Germinal center (tissue), 1 donor: ENCODE measurements at regions not wholly inside any gene's neighbourhood (a gene's known extent, or its start where the extent isn't known, plus 50 kb on each side); places are given as distances from the start of the nearest gene placed in this dataset.
A peak's percentile ranks its signal among the peaks of the same experiment; 100 is the strongest.

ENCODE experiments used
- DNase-seq: peaks from one replicate; pipeline ENCODE4 v3.0.0; 2012; ENCODE audit warnings: mixed read lengths, low spot score

- no peak for DNase-seq
These were observed 129.6 kb upstream of the CDH13 start for GRCh38 chr16:82497139-82497538.

- no peak for DNase-seq
These were observed 138.3 kb upstream of the CDH13 start for GRCh38 chr16:82488460-82488859.

- DNase-seq, result no peak
These were observed 145.3 kb upstream of the CDH13 start for GRCh38 chr16:82481455-82481854.

GRCh38 chr16:82476786-82477185 is 150.0 kb upstream of the CDH13 start:
- DNase-seq, result no peak

GRCh38 chr16:82470620-82471152 is 156.1 kb upstream of the CDH13 start:
- no peak for DNase-seq

GRCh38 chr16:82470016-82470415 is 156.8 kb upstream of the CDH13 start:
- DNase-seq, result no peak

GRCh38 chr16:82464187-82464586 is 162.6 kb upstream of the CDH13 start:
- DNase-seq, result no peak

- DNase-seq, result no peak
These were observed 166.0 kb upstream of the CDH13 start for GRCh38 chr16:82460766-82461165.

GRCh38 chr16:82459580-82460256 is 167.1 kb upstream of the CDH13 start:
- no peak for DNase-seq

- DNase-seq, result peak; percentile 41
These were observed 170.1 kb upstream of the CDH13 start for GRCh38 chr16:82456683-82457082.

- no peak for DNase-seq
These were observed 172.2 kb upstream of the CDH13 start for GRCh38 chr16:82454566-82454965.

GRCh38 chr16:82454152-82454551 is 172.6 kb upstream of the CDH13 start:
- no peak for DNase-seq

GRCh38 chr16:82452004-82452756 is 174.6 kb upstream of the CDH13 start:
- DNase-seq, result no peak

- DNase-seq, result no peak
These were observed 175.3 kb upstream of the CDH13 start for GRCh38 chr16:82451449-82451848.

- no peak for DNase-seq
These were observed 186.4 kb upstream of the CDH13 start for GRCh38 chr16:82440336-82440735.

GRCh38 chr16:82439678-82440293 is 187.0 kb upstream of the CDH13 start:
- DNase-seq, result peak; percentile 12

- DNase-seq, result no peak
These were observed 193.7 kb upstream of the CDH13 start for GRCh38 chr16:82433042-82433441.

- DNase-seq, result no peak
These were observed 194.5 kb upstream of the CDH13 start for GRCh38 chr16:82432261-82432660.

GRCh38 chr16:82425661-82426060 is 201.1 kb upstream of the CDH13 start:
- no peak for DNase-seq

- DNase-seq, result no peak
These were observed 204.9 kb upstream of the CDH13 start for GRCh38 chr16:82421851-82422250.

GRCh38 chr16:82419332-82419731 is 207.4 kb upstream of the CDH13 start:
- DNase-seq, result no peak

- no peak for DNase-seq
These were observed 212.3 kb upstream of the CDH13 start for GRCh38 chr16:82414476-82414875.

- DNase-seq, result no peak
These were observed 214.0 kb upstream of the CDH13 start for GRCh38 chr16:82412770-82413169.
